GM12872 (cell line): ENCODE measurements at regions not wholly inside any gene's neighbourhood (a gene's known extent, or its start where the extent isn't known, plus 50 kb on each side); places are given as distances from the start of the nearest gene placed in this dataset.

ENCODE experiments used
- CTCF ChIP-seq: IDR thresholded peaks from 3 replicates; pipeline ENCODE4 v1.5.1; 2011; ENCODE audit warnings: low read depth, mild to moderate bottlenecking, low read length, moderate library complexity; ENCODE audit not compliant: insufficient read depth

DNA sequence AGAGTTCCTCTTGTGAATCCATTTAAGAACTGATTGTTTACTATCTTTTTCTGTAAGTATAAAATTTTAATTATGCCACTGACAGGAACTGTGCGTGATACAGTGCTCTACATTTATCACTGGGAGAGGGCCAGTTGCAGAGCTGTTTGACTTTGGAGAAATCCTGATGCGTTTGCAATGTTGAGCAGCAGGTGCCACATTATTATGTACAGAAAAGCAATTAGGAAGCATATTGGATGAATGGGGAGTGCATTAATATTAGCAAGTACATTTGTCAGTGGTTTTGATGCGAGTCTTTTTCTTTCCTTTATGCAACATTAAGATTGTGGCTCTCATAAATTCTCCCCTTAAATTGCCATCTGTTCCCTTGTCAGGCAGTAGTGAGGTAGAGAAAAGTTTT lies 302.3 kb upstream of the FANCL start:
- no peak for TF ChIP-seq CTCF

DNA sequence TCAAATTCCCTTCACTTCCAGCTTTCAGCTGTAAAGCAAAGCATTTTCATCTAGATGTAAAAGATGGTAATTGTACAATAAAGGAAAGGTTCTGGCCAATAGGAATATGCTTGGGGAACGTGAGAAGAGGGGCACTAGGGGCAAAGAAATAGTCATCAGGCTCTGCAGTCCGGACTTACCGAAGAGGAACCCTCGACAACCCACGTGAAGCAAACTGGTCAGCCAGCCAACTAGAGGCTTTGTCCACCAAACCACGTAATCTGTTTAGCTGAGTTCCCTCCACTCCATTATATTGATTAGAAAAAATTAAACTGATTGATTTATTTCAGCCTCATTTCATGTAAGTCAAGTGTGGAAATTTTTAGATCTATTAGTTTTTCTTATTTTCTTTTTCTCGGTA lies 300.4 kb upstream of the FANCL start:
- TF ChIP-seq CTCF: no peak

DNA sequence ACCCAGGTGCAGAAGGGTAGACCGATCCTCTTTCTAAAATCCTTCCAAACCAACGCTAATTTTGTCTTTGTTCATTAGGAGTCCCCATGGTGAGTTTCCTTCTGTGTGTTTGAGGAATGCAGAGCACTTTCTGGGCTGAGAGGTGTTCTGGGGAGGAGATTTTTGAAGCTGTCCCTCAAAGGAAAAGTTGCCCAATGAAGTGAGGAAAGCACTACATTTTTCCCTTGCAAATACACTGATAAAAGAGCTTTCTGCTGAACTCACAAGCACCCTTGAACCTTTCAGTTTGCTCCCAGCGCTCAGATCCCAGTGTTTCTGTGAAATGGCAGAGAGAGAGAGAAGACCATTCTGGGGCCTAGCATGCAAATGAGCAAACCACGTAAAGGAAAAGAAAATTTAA lies 299.6 kb upstream of the FANCL start:
- TF ChIP-seq CTCF: no peak

DNA sequence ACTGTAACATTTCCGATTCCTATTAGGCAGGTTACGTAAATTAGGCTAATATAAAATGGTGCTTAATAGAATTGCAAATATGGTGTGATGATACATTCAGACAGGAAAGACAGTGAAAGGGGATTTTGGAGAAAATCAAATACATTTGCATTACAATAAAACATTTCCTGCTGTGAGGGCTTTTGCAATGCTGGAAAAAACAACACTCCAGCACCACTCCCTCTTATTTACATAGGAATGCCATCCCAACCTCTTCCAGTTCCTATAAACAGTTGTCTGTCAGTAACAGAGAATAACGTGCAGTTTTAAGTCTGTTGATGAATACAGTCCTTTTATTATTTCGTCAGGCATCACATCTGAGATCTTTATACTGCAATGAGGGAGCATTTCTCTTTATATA lies 298.8 kb upstream of the FANCL start:
- no peak for TF ChIP-seq CTCF

- TF ChIP-seq CTCF: no peak
These were observed 294.9 kb upstream of the FANCL start for GRCh38 chr2:58535990-58536389.

- no peak for TF ChIP-seq CTCF
These were observed 294.1 kb upstream of the FANCL start for GRCh38 chr2:58535182-58535581.

DNA sequence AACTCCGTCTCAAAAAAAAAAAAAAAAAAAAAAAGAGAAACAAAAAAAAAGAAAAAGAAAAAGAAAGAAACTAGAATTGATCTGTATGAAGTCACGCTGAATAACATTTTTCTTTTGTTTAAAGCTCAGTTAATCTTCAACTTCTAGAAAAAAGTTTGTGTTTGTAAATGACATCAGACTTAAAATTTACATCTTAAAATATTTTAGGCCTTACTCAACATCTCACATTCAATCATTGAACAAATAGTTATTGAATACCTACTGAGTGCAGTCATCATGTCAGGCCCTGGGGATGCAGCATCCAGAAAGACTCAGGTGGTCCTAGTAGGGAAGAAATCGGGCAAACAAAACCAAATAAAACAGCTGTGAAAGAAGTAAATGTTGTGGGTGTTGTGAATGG lies 292.3 kb upstream of the FANCL start:
- no peak for TF ChIP-seq CTCF

GRCh38 chr2:58532641-58533040 lies 291.5 kb upstream of the FANCL start:
- no peak for TF ChIP-seq CTCF
